Motor neuron (in vitro differentiated cells): ENCODE measurements at regions not wholly inside any gene's neighbourhood (a gene's known extent, or its start where the extent isn't known, plus 50 kb on each side); places are given as distances from the start of the nearest gene placed in this dataset.
"Not testable (repeated sequence)": the region's sequence is repeated elsewhere in the genome, so short reads cannot be mapped to it uniquely, and the experiment has no call there.

Source experiments
- ATAC-seq, 8 experiments: fragments of 200-7000 bp; cut with Tn5 transposase; replicated peaks in 6 of 8; 2 replicates each; pipeline ENCODE4 v1.8.0; 2021; ENCODE audit warnings: mild to moderate bottlenecking in 8 of 8, moderate library complexity in 8 of 8
- H3K27ac ChIP-seq, 2 donors: fragments of 250-450 bp; sonication (Bioruptor Pico); 2 replicates each; pipeline ENCODE4 v1.9.0; 2021; ENCODE audit warnings: antibody characterized with exemption in 2 of 2, mild to moderate bottlenecking in 2 of 2, moderate library complexity in 1 of 2
- H3K4me1 ChIP-seq, 2 donors: fragments of 250-450 bp; sonication (Bioruptor Pico); replicated peaks in 1 of 2; 2 replicates each; pipeline ENCODE4 v1.6.1; 2021; ENCODE audit warnings: antibody characterized with exemption in 2 of 2, mild to moderate bottlenecking in 2 of 2, moderate library complexity in 1 of 2
- H3K4me3 ChIP-seq, 5 donors: fragments of 250-450 bp; sonication (Bioruptor Pico); 2 replicates each; pipeline ENCODE4 v1.9.0; 2021; ENCODE audit warnings: antibody characterized with exemption in 5 of 5, mild to moderate bottlenecking in 5 of 5, moderate library complexity in 4 of 5
- WGBS, 10 experiments: fragments of 450-650 bp; shearing (Covaris generic); methylation state at CpG; one replicate each; pipeline ENCODE4 v1.0.0; 2022; 5-methylcytosine and 5-hydroxymethylcytosine counted together
- in situ Hi-C, 9 experiments: fragments of 400-800 bp; cut with MboI; loops; one replicate each; pipeline ENCODE4 v1.15.0; 2021; ENCODE audit warnings: low sequenced_read_pairs in 9 of 9, low pct_unique_long_range_greater_than_20kb in 2 of 9; ENCODE audit not compliant: unreplicated experiment in 9 of 9

GRCh38 chr1:10940838-10941237, 71.6 kb upstream of the TARDBP start:
- H3K4me1 ChIP-seq: peaks cover 17 to 27% of the 10 kb centered on the region in 2 donors
- in situ Hi-C loops: loop anchor here in 4 of 9 experiments (25.0 kb wide), 1 partner anchor 429 kb away; no protein-coding TSS in a partner anchor
- H3K4me3 ChIP-seq: no peak overlapping the region
- no peak for ATAC-seq
- 89 to 100% (median 95%) methylated on average over 1 to 6 of the region's 7 CpGs; no CpG with 5 or more reads in 3 of the 10 experiments for WGBS, 10 experiments
- H3K27ac ChIP-seq: no peak overlapping the region

- peak; percentile 16 to 67 (median 54) for ATAC-seq
- no peak overlapping the region for H3K27ac ChIP-seq
- peak overlapping the region in 1 of 5 donors; percentile 3 for H3K4me3 ChIP-seq
- in situ Hi-C loops: loop anchor here in 4 of 9 experiments (25.0 kb wide), 1 partner anchor 430 kb away; no protein-coding TSS in a partner anchor
- H3K4me1 ChIP-seq: peaks cover 21 to 27% of the 10 kb centered on the region in 2 donors
- WGBS, 10 experiments: 0 to 40% (median 11%) methylated on average over 1 to 13 of the region's 21 CpGs; no CpG with 5 or more reads in 5 of the 10 experiments
Observed at GRCh38 chr1:10941891-10942541, 70.4 kb upstream of the TARDBP start.

DNA sequence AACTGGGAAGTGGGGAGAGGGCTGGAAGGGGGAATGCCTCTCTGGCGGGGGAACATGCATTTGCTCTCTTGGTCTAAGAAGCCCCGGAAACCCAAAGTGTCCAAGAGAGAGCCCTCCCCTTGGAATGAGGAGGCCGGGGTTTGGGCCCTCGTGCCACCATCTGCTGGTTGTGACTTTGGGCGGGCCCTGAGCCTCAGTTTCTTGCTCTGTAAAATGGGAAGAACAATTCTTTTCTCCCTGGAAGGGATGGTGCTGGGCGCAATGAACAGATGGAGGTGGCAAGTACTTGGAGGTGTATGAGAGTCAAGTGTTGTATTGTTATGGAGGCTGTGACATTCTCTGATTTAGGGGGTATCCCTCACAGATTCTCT, 69.9 kb upstream of the TARDBP start:
- ATAC-seq: no peak
- Histone ChIP-seq H3K4me3 (no peak overlapping the region), H3K27ac (no peak overlapping the region), H3K4me1 (peaks cover 21 to 23% of the 10 kb centered on the region in 2 donors)
- 0 to 90% (median 70%) methylated on average over 1 to 6 of the region's 6 CpGs; no CpG with 5 or more reads in 5 of the 10 experiments for WGBS, 10 experiments
- in situ Hi-C loops: loop anchor here in 4 of 9 experiments (25.0 kb wide), 1 partner anchor 430 kb away; no protein-coding TSS in a partner anchor

DNA sequence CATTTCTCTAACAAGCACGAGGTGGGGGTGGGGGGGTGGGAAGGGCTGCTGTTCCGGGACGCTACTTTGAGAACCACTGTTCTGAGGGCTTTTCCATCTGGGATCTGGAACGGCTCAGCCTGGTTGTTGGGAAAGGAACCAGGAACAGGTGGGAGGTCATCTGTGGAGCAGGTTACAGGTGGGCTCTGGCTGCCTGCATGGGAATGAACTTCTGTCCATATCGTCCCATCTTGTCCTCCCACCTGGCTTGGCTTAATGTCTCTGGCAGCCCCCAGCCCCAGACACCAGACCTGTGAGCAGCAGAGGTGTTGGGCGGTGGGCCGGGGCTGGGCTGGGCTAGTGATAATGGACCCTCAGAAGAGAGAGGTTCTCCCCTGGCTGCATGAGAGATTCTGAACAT, 69.4 kb upstream of the TARDBP start:
- peaks cover 21 to 24% of the 10 kb centered on the region in 2 donors for H3K4me1 ChIP-seq
- 43% methylated on average over 2 of the region's 7 CpGs; no CpG with 5 or more reads in 9 of the 10 experiments for WGBS, 10 experiments
- H3K4me3 ChIP-seq: no peak overlapping the region
- in situ Hi-C loops: loop anchor here in 4 of 9 experiments (25.0 kb wide), 1 partner anchor 431 kb away; no protein-coding TSS in a partner anchor
- ATAC-seq: no peak
- H3K27ac ChIP-seq: no peak overlapping the region

DNA sequence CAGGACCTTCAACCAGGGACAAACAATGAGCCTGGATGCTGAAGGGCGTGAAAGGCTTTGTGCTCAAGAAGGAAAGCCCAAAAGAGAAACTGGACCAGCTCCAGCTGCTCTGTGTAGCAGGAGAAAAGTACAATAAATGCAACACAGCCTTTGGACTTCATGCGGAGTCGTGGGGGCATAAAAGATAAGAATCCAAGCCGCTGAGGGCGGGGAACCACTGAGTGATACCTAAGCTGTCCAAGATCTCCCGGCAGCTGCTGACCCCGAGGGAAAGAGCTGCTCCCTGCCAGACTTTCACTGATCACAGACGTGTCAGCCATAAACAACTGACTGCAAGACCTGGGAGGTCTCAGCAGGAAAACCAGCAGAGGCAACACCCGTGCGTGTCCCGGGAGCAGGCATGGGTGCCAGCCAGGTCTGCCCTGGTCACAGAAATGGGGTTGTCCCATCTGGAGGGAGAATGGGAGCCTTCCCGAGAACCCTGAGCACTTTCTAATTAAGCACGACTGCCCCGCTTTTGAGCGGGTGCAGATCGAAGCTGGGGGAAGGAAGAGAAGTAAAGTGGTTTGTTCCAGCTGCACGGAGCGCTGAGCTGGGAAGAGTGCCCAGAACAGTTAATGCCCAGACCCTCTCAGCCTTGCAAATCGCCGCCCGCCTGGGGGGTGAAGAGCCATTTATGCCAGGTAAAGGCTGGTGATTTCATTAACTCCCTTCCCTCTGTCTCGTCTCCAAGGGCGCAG, 68.3 kb upstream of the TARDBP start:
- 0 to 80% (median 43%) methylated on average over 1 to 19 of the region's 23 CpGs; no CpG with 5 or more reads in 1 of the 10 experiments for WGBS, 10 experiments
- peak; percentile 13 to 68 (median 44) for ATAC-seq
- Histone ChIP-seq H3K27ac (no peak overlapping the region), H3K4me3 (no peak overlapping the region), H3K4me1 (peaks cover 24 to 29% of the 10 kb centered on the region in 2 donors)
- in situ Hi-C loops: loop anchor here in 4 of 9 experiments (25.0 kb wide), 1 partner anchor 432 kb away; no protein-coding TSS in a partner anchor

DNA sequence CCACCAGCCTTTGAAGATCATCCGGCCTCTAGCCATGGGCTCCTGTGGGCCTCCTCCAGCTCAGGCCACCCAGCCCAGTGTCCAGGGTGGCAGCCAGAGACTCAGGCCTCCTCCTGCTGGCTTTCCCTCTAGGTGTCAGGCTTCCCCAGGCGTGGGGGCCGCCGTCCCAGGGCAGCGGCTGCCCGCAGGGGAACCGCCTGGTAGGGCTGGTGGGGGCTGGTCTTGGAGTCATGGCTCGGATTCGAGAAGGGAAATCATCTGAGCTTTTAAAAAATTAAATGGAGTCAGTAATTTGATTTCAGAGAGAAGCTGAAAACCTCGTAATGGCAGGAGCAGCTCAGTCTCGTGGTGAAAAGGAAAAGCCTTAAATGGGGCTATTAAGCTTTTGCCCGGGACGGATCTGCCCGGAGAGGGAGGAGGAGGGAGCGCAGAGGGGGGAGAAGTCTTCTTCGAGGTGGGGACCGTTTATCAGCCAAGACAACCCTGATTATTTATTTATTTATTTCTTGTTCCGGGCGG, 66.4 kb upstream of the TARDBP start:
- peak in 3 of 8 experiments; percentile 21 to 55 (median 42) for ATAC-seq
- in situ Hi-C loops: loop anchor here in 4 of 9 experiments (25.0 kb wide), 1 partner anchor 434 kb away; no protein-coding TSS in a partner anchor
- no peak overlapping the region for H3K4me3 ChIP-seq
- H3K27ac ChIP-seq: no peak overlapping the region
- 66 to 90% (median 76%) methylated on average over 1 to 18 of the region's 19 CpGs; no CpG with 5 or more reads in 4 of the 10 experiments for WGBS, 10 experiments
- H3K4me1 ChIP-seq: peaks cover 22 to 24% of the 10 kb centered on the region in 2 donors

DNA sequence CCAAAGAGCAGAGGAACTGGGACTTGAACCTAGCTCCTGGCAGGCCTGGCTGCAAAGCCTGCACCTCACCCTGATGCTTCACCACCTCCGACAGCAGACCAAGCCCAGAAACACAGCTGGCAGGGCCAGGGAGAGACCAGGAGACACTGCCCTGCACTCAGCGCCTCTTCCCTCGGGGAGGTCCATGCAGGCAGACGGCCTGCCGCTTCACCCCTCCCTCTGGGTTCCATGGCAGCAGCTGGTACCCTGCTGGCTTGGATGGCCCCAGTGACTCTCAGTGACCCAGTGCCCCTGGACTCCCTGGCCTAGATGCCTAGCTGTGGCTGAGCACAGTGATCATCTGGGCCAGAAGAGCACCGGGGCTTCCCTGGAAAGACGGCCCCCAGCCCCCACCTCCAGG, 65.3 kb upstream of the TARDBP start:
- 80 to 100% (median 92%) methylated on average over 1 to 2 of the region's 7 CpGs; no CpG with 5 or more reads in 6 of the 10 experiments for WGBS, 10 experiments
- Histone ChIP-seq H3K27ac (no peak overlapping the region), H3K4me3 (no peak overlapping the region), H3K4me1 (peaks cover 11 to 16% of the 10 kb centered on the region in 2 donors)
- no peak for ATAC-seq
- in situ Hi-C loops: loop anchor here in 4 of 9 experiments (25.0 kb wide), 1 partner anchor 435 kb away; no protein-coding TSS in a partner anchor

DNA sequence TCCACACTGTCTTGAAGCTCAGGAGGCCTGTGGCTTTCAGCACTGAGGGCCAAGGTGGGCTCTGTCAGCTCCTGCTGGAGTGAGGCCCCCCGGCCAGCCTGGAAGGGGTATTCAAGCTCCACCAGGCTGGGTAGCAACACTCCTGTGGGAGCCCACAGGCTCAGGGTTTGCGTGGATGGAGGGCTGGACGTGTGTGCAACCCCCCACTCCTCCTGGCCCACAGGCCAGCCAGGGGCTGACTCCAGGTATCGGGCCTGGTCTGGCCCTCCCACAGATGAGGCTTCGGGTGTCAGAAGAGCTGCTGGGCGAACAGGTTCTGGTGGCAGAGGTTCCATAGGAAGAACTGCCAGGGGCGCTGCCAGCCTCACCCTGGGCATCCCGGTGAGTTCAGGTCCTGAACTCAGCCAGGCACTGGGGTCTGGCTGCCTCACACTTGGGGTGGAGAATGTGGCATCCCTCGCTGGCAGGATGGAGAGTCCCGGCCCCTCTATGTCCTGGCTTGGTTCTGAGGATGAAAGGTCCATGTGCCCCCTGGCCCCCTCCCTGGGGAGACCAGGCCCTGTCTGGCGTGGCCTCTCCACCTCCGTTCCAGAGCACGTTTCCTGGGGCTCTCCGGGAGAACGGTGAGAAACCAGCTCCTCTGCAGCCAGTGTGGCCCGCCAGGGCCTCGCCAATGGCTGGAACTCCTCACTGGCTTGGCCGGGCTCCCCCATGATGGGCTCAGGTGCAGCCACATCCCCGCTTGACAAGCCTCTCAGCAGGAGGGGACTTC, 64.6 kb upstream of the TARDBP start:
- 71 to 94% (median 86%) methylated on average over 1 to 8 of the region's 19 CpGs; no CpG with 5 or more reads in 4 of the 10 experiments for WGBS, 10 experiments
- in situ Hi-C loops: loop anchor here in 4 of 9 experiments (25.0 kb wide), 1 partner anchor 436 kb away; no protein-coding TSS in a partner anchor

GRCh38 chr1:10948463-10948775, 64.0 kb upstream of the TARDBP start:
- WGBS, 10 experiments: 17 to 89% (median 77%) methylated on average over 1 to 9 of the region's 12 CpGs; no CpG with 5 or more reads in 6 of the 10 experiments
- in situ Hi-C loops: loop anchor here in 4 of 9 experiments (25.0 kb wide), 1 partner anchor 436 kb away; no protein-coding TSS in a partner anchor

More for the DNA sequence above, 64.6 kb upstream of the TARDBP start:
- no peak overlapping the region for H3K27ac ChIP-seq
- ATAC-seq: peak in 2 of 8 experiments; percentile 5 to 8
- H3K4me3 ChIP-seq: no peak overlapping the region
- H3K4me1 ChIP-seq: peaks cover 9 to 16% of the 10 kb centered on the region in 2 donors

GRCh38 chr1:10950316-10951172, 61.9 kb upstream of the TARDBP start:
- Histone ChIP-seq H3K4me3 (no peak overlapping the region), H3K4me1 (peaks cover 6 to 8% of the 10 kb centered on the region in 2 donors), H3K27ac (no peak overlapping the region)
- in situ Hi-C loops: loop anchor here in 1 of 9 experiments (25.0 kb wide), 1 partner anchor 438 kb away; no protein-coding TSS in a partner anchor
- no peak for ATAC-seq
- 39 to 100% (median 80%) methylated on average over 1 to 15 of the region's 17 CpGs; no CpG with 5 or more reads in 1 of the 10 experiments for WGBS, 10 experiments

More at GRCh38 chr1:10948463-10948775, 64.0 kb upstream of the TARDBP start:
- H3K4me3 ChIP-seq: no peak overlapping the region
- no peak overlapping the region for H3K27ac ChIP-seq
- H3K4me1 ChIP-seq: peaks cover 9 to 16% of the 10 kb centered on the region in 2 donors
- ATAC-seq: peak in 4 of 8 experiments; percentile 19 to 37 (median 28)

GRCh38 chr1:10951298-10951697, 61.2 kb upstream of the TARDBP start:
- WGBS, 10 experiments: 41 to 100% (median 89%) methylated on average over 1 to 7 of the region's 7 CpGs; no CpG with 5 or more reads in 2 of the 10 experiments
- H3K27ac ChIP-seq, ATAC-seq, H3K4me3 ChIP-seq, H3K4me1 ChIP-seq: not testable (repeated sequence)
- in situ Hi-C loops: loop anchor here in 1 of 9 experiments (25.0 kb wide), 1 partner anchor 439 kb away; no protein-coding TSS in a partner anchor
